ENCODE measurements at regions not wholly inside any gene's neighbourhood (a gene's known extent, or its start where the extent isn't known, plus 50 kb on each side); places are given as distances from the start of the nearest gene placed in this dataset.

GRCh38 chr10:121205625-121206024 is 354.5 kb downstream of the WDR11 start:
- TF ChIP-seq CTCF (IDR thresholded peaks at IDR 0.05) (no peak), EZH2 (IDR thresholded peaks at IDR 0.05; ENCODE audit: borderline replicate concordance, insufficient read depth, low read depth, low read length, poor library complexity, severe bottlenecking) (no peak)

All from B cell (primary cell).